HG03159 (cell line): ENCODE measurements at regions not wholly inside any gene's neighbourhood (a gene's known extent, or its start where the extent isn't known, plus 50 kb on each side); places are given as distances from the start of the nearest gene placed in this dataset.
"Not testable (repeated sequence)": the region's sequence is repeated elsewhere in the genome, so short reads cannot be mapped to it uniquely, and the experiment has no call there.

ENCODE experiments used
- ATAC-seq: cut with Tn5 transposase; IDR thresholded peaks from one replicate; pipeline ENCODE4 v1.9.1; 2021; ENCODE audit warnings: mild to moderate bottlenecking, moderate library complexity; ENCODE audit not compliant: unreplicated experiment

DNA sequence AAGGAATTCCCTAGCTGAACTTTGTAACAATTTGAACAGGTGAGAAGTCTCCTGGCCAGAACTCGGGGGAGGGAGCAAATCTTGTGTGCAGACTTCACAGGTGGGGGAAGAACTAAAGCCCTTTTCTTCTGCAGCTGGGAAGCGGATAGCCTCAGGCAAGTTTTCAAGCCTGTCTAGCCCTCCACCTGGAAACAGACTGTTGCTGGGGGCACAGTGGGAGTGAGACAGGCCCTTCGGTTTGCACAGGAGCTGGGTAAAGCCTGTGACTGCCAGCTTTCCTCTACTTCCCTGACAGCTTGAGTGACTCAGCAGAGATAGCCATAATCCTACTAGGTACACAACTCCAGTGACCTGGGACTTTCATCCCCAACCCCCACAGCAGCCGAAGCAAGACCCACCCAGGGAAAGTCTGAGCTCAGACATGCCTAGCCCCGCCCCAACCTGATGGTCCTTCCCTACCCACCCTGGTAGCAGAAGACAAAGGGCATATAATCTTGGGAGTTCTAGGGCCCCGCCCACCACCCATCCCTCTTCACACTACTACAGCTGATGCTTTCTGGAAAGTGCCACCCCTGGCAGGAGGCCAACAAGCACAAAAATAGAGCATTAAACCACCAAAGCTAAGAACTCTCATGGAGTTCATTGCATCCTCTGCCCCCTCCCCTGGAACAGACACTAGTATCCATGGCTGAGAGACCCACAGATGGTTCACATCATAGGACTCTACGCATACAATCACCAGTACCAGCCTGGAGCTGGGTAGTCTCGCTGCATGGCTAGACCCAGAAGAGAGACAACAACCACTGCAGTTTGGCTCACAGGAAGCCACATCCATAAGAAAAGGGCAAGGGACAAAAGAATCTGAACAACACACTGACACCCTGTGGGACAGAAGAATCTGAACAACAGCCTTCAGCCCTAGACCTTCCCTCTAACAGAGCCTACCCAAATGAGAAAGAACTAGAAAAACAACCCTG, 479.0 kb downstream of the RAP2B start:
- ATAC-seq: no peak

GRCh38 chr3:153642576-153642975, 478.6 kb upstream of the ARHGEF26 start:
- not testable (repeated sequence) for ATAC-seq

GRCh38 chr3:153643471-153643870, 477.7 kb upstream of the ARHGEF26 start:
- ATAC-seq: not testable (repeated sequence)

DNA sequence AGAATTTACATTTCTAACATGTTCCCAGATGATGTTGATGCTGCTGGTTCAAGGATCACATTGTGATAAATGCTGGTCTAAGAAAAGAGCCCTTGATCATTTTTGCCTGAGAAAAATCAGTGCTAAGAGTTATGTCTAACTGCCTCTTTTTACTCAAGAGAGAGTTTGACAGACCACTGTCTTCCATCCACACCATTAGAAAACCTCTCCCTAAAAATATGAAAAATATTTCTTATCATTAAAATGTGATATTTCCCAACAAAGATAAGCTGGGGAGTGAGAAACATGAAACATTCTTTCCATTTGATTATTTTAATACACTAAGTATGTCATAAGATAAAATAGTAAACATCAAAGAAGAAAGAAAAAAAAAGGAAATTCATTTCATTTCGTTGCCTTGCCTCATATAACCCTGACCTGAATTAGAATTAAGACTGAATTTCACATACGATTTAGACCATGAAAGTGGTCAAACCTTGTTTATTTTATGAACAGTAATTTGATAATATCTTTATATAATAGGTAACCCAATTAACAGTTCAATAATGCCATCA, 471.8 kb upstream of the ARHGEF26 start:
- ATAC-seq: no peak

DNA sequence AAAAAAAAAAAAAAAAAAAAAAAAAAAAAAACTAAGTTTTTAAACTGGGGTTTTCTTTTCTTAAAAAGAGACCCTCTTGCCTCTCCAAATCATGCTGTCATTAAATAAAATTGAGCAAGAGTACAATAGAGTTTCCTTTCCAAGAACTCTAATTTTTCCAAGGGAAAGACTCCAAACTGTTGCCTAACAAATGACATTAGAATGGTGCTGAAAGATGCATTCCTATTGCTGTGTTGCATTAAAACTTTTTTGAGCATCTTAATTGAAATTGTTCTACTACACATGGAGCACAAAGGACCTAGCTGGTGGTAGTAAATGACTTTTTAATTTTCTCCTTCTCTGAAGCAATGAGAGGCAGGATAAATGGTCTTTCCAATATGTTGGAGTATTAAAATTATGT, 469.1 kb upstream of the ARHGEF26 start:
- no peak for ATAC-seq

DNA sequence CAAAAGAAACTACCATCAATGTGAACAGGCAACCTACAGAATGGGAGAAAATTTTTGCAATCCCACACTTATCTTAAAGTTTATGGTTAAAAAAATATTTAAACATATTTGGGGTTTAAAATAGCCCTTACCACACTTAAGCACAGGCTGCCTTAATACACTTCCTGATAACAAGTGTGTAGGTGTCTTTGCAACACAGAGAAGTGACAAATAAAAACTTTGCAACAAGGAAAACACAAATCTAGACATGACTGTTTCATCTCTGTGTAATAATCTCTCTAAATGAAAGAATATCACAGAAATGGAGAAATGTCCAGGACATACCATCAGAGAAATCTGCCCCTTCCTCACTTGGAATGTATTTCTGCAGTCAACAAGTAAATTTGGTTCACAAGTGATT, 464.1 kb upstream of the ARHGEF26 start:
- ATAC-seq: no peak

DNA sequence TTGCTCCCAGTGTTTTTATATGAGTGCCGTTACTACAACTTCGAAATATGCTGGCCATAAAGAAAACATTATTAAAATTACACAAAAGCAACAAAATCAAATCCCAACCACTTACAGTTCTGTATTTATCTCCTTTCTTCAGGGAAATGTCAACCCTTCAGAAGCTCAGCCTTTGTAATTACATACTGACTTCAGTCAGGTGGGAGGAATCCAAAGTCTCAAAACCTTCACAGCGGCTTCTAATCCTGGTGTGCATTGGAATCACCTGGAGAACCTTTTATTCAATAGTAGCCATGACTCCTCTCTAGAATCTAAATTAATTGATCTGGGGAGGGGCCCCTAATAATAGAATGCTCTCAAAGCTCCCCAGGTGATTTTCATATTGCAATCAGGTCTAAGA, 463.7 kb upstream of the ARHGEF26 start:
- no peak for ATAC-seq

DNA sequence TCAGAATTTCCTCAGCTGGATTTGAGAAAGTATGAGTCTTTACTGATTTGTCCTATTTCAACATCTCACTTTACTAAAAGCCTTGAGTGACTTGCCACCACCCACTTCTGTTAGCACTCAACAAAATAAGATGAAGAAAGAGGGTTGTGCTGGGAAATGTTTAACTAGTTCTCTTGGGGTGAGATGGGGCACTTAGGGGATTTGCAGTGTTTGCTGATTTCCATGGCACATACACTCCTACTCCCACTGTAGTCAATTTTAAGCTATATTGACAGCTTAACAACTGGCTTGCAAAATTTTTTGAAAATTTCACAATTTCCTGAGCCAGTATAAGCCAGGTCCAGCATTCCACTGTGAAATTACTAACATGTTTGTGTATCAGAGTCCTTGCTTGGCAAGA, 463.1 kb upstream of the ARHGEF26 start:
- no peak for ATAC-seq

- ATAC-seq: no peak
Observed at GRCh38 chr3:153666991-153667740, 454.0 kb upstream of the ARHGEF26 start.

DNA sequence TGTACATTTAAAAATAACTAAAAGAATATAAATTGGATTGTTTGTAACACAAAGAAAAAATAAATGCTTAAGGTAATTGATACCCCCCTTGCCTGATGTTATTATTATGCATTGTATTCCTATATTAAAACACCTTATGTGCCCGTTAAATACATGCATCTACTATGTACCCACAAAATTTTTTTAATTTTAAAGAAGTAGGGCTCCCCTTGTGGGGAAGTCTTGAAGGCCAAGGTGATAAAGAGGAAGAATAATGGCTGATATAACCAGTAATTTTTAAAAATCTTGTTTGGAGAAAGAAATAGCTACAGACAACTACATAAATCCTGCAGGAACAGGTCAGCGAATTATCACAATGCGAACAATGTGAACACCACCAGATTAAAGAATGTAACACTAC, 451.7 kb upstream of the ARHGEF26 start:
- ATAC-seq: no peak

DNA sequence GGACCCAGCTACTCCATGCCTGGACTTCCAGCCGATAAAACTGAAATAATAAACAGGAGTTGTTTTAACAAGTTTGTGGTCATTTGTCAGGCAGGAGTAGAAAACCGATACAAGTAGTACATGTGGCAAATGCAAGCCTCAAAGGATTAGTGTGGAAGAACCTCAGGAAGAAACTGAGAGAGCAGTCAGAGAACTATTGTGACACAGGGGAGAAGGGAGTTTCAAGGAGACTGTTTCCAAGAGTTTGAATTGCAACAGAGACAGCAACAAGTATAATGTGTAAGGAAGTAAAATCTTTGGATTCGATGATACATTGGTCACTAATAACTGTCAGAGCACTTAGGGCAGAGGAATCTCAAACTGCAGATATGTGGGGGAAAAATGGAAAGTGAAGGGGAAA, 450.6 kb upstream of the ARHGEF26 start:
- no peak for ATAC-seq

DNA sequence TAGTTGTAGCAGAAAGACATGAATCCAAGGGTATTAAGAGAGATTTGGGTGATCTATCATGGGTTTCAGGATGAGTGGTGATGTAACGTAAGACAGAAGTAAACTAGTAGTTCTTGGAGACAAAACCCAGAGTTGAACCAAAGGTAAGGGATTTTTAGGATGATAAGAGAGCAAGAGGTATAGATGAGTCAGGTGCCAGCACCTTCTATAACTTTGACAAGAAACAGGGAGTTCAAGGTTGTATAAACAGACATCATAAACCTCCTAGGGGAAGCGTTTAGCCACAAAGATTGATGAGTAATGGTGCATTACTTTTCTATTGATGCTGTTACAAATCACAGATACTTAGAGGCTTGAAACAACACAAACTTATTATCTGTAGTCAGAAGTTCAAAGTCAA, 447.3 kb upstream of the ARHGEF26 start:
- no peak for ATAC-seq

GRCh38 chr3:153679714-153680113, 441.5 kb upstream of the ARHGEF26 start:
- no peak for ATAC-seq

DNA sequence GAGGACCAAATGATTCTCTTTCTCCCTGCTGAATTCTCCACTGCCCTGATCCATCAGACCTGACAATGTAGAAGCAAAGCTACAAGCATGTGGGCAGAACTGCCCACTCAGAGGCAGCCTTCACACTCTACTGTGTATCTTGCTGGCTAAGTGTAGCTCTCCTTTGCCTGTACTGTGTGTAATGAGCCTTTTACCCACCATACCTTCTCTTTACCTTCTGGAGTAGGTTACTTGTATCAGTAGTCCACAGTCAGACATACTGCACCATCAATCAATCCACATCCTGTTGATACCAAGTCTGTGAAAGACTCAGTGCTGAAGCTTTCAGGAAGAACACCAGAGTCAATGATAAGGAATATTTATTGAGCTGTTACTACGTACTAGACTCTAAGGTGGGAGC, 440.7 kb upstream of the ARHGEF26 start:
- no peak for ATAC-seq

- ATAC-seq: no peak
Observed at GRCh38 chr3:153681057-153681456, 440.1 kb upstream of the ARHGEF26 start.

DNA sequence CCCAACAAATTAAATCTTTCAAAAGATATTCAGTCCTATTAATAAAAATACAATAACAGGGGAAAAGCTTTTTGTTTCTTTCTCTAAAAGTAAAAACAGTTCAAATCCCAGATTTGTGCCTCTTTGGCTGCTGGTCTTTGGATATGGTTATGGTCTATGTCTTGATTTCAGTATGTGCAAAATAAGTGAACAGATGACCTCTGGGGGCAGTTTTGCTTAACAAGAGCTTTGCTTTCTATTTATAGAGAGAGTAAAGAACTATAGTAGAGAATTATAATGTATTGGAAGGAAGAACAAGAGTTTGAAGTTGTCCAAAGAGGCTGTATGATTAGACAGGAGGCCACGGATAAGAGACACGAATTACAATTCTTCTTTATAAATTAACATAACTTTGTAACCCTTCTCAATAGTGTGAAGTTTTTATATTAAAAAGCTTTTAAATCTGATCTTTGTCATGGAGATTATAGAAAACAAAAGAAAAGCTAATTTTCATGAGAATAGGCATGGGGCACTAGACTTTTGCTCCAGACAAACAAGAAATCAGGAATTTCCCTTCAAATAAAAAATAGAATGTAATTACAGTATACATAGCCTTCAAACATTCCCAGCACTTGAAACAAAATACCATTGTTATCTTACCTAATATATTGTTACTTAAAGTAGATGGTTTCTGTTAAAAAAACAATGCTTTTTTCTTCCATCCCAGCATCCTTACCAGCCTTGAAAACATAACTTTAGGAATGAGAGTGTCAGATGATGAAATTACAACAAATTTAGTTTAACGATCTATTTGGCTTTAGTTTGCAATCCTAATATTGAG, 432.7 kb upstream of the ARHGEF26 start:
- no peak for ATAC-seq

GRCh38 chr3:153693207-153693606, 428.0 kb upstream of the ARHGEF26 start:
- no peak for ATAC-seq

GRCh38 chr3:153702106-153702505, 419.1 kb upstream of the ARHGEF26 start:
- no peak for ATAC-seq

GRCh38 chr3:153704115-153704514, 417.1 kb upstream of the ARHGEF26 start:
- no peak for ATAC-seq

DNA sequence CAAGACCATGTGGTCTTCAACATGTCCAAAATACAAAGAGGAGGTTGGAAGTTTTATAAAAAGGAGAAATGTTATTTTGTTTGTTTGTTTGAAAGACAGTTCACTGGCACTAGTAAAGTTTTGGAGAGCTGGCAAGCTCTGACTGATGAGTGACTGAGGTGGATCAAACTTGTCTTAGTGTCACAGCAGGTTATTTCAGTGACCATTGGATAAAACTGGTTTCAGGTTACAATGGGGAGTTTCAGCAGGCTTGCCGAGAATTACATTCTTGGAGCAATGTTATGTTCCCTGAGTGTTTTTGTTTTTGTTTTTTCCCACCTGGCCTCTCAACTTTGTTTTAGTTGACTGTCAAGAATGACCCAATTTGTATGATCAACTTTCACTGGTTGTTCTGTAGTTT, 414.5 kb upstream of the ARHGEF26 start:
- ATAC-seq: no peak

DNA sequence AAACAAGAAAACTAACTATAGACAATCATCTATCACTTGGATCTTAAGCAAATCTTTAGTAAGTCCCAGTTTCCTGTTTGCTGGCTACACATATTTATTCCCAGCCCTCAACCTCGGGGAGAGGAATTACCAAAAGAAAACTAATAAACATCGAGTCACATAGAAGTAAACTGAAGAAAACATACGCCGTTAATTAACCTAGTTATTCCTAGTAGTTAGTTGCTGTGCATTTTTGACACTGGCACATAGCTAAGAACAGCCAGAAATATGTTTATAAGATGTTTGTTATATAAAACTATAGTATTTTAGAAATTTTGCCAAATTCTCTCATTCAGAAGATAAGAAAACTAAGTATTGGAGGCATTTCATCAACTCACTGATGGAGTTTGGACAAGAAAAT, 407.2 kb upstream of the ARHGEF26 start:
- no peak for ATAC-seq
